Glutamatergic neuron (in vitro differentiated cells): ENCODE measurements at regions not wholly inside any gene's neighbourhood (a gene's known extent, or its start where the extent isn't known, plus 50 kb on each side); places are given as distances from the start of the nearest gene placed in this dataset.

Experiments used
- DNase-seq: peaks from one replicate; pipeline ENCODE4 v3.0.0; 2022
- H3K27ac Mint-ChIP-seq: one replicate; pipeline ENCODE4 v1.8.0; 2020; ENCODE audit warnings: mild to moderate bottlenecking, mixed read lengths, inconsistent platforms; ENCODE audit not compliant: unreplicated experiment
- H3K27me3 Mint-ChIP-seq: one replicate; pipeline ENCODE4 v1.8.0; 2020; ENCODE audit warnings: mild to moderate bottlenecking, moderate library complexity, mixed read lengths, inconsistent platforms; ENCODE audit not compliant: unreplicated experiment
- H3K36me3 Mint-ChIP-seq: one replicate; pipeline ENCODE4 v1.8.0; 2020; ENCODE audit warnings: mild to moderate bottlenecking, mixed read lengths, inconsistent platforms; ENCODE audit not compliant: unreplicated experiment
- H3K4me1 Mint-ChIP-seq: one replicate; pipeline ENCODE4 v1.8.0; 2020; ENCODE audit warnings: mild to moderate bottlenecking, low read depth, mixed read lengths, inconsistent platforms; ENCODE audit not compliant: unreplicated experiment
- H3K4me3 Mint-ChIP-seq: one replicate; pipeline ENCODE4 v1.8.0; 2020; ENCODE audit warnings: mild to moderate bottlenecking, mixed read lengths, inconsistent platforms; ENCODE audit not compliant: unreplicated experiment
- H3K9me3 Mint-ChIP-seq: one replicate; pipeline ENCODE4 v1.8.0; 2020; ENCODE audit warnings: mild to moderate bottlenecking, moderate library complexity, mixed read lengths, inconsistent platforms; ENCODE audit not compliant: unreplicated experiment
- CTCF ChIP-seq: fragments of 200-600 bp; sonication (generic); IDR thresholded peaks from one replicate; pipeline ENCODE4 v1.5.0; 2021; ENCODE audit not compliant: partially characterized antibody, unreplicated experiment

DNA sequence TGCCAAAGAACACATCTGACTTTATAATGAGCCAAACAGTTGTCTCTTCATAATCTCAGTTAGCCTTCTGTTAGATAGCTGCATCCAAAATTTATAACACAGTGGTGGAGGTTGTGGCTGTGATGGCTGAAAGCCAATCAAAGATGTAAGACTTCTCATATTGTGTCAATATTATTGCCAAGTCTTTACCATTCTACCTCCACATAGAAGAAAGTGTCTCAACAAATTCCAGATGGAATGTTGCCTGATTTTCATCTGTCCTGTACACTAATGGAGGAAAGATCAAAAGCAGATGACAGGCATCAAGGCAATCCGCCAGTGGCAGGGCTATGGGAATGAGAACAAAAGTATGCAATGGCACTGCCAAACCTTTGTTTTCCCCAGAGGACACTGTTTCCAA lies 813.1 kb upstream of the NOVA1 start:
- no peaks in the 10 kb centered on the region for H3K27me3 Mint-ChIP-seq
- no peak overlapping the region for H3K4me3 Mint-ChIP-seq
- no peak overlapping the region for H3K27ac Mint-ChIP-seq
- H3K9me3 Mint-ChIP-seq = no peaks in the 10 kb centered on the region
- no peaks in the 10 kb centered on the region for H3K36me3 Mint-ChIP-seq
- H3K4me1 Mint-ChIP-seq = no peaks in the 10 kb centered on the region
- TF ChIP-seq CTCF = no peak
- DNase-seq = no peak

DNA sequence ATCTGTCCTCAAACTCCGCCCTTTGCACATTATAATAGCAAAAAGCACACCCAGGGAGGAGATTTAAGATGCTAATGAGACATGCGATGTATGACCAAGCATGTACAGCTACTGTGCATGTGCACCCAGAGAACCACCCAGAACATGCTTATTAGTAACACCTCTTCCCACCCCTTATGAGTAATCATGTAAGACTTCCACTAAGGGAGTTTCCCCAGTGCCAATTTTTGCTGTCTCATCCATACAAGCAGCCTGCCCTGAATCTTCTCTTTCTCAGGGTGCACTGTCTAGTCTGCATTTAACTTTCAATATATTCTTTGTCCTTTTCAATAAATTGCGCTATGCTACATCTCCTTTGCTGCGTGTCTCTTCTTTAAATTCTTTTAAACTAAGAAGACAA lies 830.0 kb upstream of the NOVA1 start:
- Mint-ChIP-seq H3K36me3 (no peaks in the 10 kb centered on the region), H3K4me3 (no peak overlapping the region), H3K9me3 (no peaks in the 10 kb centered on the region), H3K27ac (no peak overlapping the region), H3K4me1 (no peaks in the 10 kb centered on the region), H3K27me3 (no peaks in the 10 kb centered on the region)
- no peak for TF ChIP-seq CTCF
- DNase-seq = no peak

DNA sequence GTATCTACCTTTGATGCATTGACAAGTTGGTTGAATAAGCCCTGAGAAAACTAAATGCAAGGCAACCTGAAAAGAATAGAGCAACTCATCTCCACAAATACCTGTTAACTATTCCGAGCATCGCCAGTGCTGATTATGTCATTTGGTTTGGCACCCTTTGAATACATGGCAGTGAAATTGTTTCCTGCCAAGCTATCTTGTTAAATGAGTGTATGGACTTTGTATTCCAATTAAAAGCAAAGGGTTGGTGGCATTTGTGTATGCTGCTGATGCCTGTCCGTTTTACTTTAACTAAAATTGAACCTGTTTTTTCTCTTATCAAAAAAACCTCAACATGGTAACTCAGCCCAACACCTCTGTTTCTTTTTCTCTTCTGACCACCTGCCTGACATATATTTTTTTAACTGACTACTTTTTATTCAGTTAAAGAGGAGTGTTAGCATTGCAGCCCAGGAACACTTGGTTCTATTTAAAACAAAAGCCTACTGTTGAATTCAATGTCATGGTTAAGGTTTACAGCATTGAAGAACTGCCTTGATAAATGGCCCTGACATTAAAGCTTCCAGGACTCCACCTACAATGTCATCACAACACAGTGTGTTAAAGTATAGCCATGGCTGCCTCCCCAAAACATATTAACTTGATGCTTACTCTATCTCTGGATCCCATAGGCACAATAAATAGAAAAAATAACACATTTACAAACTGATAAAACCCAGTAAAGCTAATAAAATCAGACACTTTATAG lies 838.3 kb upstream of the NOVA1 start:
- no peak for TF ChIP-seq CTCF
- H3K36me3 Mint-ChIP-seq = no peaks in the 10 kb centered on the region
- DNase-seq = no peak
- H3K9me3 Mint-ChIP-seq = no peaks in the 10 kb centered on the region
- no peaks in the 10 kb centered on the region for H3K4me1 Mint-ChIP-seq
- no peak overlapping the region for H3K27ac Mint-ChIP-seq
- no peaks in the 10 kb centered on the region for H3K27me3 Mint-ChIP-seq
- no peak overlapping the region for H3K4me3 Mint-ChIP-seq

DNA sequence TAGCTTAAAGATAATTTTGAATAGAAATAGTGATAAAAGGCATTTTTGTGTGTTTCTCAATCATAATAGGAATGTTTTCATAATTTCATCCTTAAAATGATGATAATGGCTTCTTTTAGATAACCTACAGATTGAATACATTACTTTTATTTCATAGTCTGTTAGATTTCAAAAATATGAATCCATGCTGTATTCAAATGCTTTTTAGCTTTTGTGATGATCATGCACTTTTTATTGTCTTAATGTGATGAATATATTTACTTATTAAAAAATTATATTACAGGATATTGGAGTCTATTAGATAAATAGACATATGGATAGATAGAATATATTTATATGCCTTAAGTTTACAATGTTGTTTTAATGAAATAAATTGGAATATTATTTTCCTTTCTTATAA lies 886.8 kb upstream of the NOVA1 start:
- Mint-ChIP-seq H3K4me1 (peaks cover 1% of the 10 kb centered on the region), H3K4me3 (no peak overlapping the region), H3K27me3 (no peaks in the 10 kb centered on the region)

GRCh38 chr14:27485193-27485592 lies 887.4 kb upstream of the NOVA1 start:
- TF ChIP-seq CTCF = no peak

More for the DNA sequence above, 886.8 kb upstream of the NOVA1 start:
- Mint-ChIP-seq H3K9me3 (no peaks in the 10 kb centered on the region), H3K36me3 (no peaks in the 10 kb centered on the region), H3K27ac (no peak overlapping the region)
- DNase-seq = no peak
- no peak for TF ChIP-seq CTCF

More at GRCh38 chr14:27485193-27485592, 887.4 kb upstream of the NOVA1 start:
- H3K27me3 Mint-ChIP-seq = no peaks in the 10 kb centered on the region
- H3K27ac Mint-ChIP-seq = no peak overlapping the region
- H3K4me3 Mint-ChIP-seq = no peak overlapping the region
- no peaks in the 10 kb centered on the region for H3K36me3 Mint-ChIP-seq
- DNase-seq = no peak
- peaks cover 1% of the 10 kb centered on the region for H3K4me1 Mint-ChIP-seq
- no peaks in the 10 kb centered on the region for H3K9me3 Mint-ChIP-seq
